ENCODE measurements at regions not wholly inside any gene's neighbourhood (a gene's known extent, or its start where the extent isn't known, plus 50 kb on each side); places are given as distances from the start of the nearest gene placed in this dataset.

GRCh38 chr6:104017410-104018381 is 842.0 kb downstream of the HACE1 start:
- DNase-seq: no peak

DNA sequence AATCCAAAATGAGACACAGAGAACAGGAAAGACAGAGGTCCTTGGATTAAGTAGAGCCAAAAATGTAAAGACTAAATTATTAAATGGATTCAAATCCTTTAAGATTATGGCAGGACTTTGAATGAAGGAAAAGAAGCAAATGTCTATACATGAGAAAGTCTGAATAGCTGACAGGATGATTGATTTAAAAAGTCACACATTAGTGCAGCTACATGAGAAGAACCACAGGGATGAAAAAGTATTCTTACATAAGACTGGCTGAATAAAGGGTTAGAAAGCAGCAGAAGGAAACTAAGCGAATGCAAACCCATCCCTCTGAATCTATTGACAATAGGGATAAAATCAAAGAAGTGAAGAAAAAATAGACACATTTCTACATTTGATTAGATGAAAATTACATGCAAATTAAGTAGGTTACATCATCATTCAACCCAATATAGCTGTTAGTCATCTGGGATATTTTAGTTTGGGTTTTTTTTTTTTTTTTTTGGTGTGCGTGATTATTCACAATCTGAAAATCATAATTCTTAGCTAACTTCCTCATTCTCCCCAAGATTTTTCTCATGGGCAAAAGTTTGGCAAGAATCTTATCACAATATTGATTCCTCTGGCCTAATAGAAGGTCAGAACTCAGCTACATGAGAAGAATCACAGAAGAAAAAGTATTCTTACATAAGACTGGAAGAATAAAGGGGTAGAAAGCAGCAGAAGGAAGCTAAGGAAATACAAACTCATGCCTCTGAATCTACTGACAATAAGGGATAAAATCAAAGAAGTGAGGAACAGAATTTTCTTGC is 845.4 kb downstream of the HACE1 start:
- DNase-seq: no peak

DNA sequence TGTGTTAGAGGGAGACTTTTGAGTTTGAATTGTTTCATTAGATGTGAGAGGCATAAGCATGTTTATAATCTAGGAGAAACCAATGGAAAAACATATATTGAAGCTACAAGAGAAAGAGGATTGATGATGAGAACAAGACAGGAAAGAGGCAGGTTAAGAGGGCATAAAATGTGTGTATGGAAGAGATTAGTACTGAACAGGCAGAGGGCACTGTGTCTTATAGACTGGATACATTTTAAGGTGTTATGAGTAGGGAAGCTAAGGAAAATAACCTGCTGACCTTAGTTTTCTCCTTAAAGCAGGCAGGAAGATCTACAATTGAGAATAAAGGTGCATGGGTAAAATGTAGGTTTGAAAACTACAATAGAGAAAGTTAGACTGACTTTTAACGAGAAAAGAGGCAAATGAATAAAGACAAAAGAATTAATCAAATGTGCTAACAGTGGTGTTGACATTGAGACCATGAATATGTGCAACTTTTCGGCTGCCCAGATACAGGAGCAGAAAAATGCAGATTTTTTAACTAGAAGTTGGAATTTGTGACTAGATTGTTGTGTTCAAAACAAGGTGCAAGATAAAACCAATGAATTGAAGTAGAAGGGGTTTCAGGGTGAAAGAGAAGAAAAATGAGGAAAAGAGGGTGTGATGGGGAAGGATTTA is 846.3 kb downstream of the HACE1 start:
- no peak for DNase-seq

GRCh38 chr6:104010897-104011296 is 848.8 kb downstream of the HACE1 start:
- no peak for DNase-seq

- DNase-seq: no peak
These were observed 855.8 kb downstream of the HACE1 start for GRCh38 chr6:104003803-104004516.

DNA sequence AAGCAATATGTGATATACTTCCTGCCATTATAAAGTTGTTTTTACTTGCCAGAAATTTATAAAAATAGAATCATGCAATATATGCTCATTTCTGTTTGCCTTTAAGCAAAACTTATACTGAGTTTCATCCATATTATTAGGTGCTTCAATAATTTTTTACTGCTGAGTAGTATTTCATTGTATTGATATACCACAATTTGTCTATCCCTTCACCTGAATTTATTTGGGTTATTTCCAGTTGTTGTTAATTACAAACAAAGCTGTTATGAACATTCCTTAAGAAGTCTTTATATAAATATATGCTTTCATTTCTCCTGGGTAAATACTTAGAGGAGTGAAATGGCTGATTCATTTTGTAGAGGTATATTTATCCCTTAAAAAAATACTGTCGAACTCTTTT is 864.1 kb downstream of the HACE1 start:
- no peak for DNase-seq

DNA sequence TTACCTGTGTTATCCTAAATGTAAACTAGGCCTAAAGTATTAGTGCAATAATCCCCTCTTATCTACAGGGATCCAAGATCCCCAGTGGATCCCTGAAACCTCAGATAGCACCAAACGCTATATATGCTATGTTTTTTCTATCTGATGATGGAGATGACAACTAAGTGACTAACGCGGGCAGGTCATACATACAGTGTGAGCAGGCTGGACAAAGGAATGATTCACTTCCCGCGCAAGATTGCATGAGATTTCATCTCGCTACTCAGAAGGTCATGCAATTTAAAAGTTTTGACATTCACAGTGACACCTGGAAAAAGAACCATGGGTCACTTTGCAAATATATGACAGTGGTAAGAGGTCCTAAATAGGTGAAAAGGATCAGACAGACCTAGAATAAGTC is 875.9 kb downstream of the HACE1 start:
- DNase-seq: no peak

- no peak for DNase-seq
These were observed 876.7 kb downstream of the HACE1 start for GRCh38 chr6:103983011-103983410.

DNA sequence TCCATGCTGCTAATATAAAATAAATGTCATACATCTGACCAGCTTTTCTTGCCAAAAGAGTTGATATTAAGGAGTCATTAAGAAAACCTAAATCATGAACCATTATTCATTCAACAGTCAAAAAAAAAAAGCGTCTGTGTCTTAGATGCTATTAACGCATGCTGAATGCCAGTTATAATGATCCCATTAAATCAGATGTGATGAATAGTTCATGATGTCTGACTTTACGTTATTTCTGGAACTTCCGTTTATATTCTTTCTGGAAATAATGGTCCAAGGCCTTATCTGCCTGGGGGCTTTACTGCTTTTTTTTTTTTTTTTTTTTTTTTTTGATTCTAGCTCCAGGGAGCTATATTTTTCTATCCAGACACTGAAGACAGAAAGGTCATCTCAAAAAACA is 877.1 kb downstream of the HACE1 start:
- DNase-seq: no peak

DNA sequence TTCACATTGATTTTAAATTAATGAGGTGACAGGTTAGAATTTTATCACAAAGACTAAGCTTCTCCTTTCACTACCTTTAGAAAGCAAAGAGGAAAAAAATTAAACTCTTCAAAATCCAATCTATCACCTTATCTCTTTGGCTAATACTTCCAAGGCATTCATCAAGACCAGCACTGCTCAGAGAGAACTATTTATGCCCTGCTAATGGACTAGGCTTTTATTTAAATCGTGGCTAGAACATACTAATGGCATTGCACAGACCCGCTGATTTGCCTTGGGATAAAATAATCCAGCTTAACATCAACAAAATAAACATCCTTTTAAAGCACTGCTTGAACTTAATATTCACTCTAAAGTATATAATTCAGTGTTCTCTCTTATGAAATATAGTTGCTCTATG is 880.4 kb downstream of the HACE1 start:
- DNase-seq: no peak

DNA sequence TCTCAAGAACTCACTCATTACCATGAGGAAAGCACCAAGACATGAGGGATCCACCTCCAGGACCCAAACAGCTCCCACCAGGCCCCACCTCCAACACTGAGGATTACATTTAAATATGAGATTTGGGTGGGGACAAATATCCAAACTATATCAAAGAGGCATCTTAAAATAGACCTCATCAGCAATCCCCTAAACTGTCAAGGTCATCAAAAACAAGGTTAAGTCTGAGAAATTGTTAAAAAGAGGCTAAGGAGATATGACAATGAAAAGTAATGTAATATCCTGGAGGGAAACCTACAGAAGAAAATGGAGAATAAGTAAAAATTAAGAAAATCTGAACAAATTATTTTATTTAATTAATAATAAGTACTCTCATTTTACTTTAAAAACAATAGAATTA is 922.3 kb downstream of the HACE1 start:
- no peak for DNase-seq

- no peak for DNase-seq
These were observed 934.4 kb downstream of the HACE1 start for GRCh38 chr6:103925317-103925716.

DNA sequence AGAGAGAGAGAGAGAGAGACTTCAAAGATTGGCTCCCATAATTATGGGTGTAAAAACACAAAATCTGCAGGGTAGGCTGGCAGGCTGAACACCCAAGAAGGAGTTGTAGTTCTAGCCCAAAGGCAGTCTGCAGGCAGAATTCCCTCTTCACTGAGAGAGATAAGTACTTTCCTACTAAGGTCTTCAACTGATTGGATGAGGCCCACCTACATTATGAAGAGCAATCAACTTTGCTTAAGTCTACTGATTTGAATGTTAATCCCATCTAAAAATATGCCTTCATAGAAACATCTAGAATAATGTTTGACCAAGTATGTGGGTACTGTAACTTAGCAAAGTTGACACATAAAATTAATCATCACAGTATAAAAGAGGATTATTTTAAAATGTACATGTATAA is 949.7 kb downstream of the HACE1 start:
- no peak for DNase-seq

- no peak for DNase-seq
These were observed 950.8 kb downstream of the HACE1 start for GRCh38 chr6:103908898-103909297.

- DNase-seq: no peak
These were observed 964.6 kb downstream of the HACE1 start for GRCh38 chr6:103895136-103895535.

- no peak for DNase-seq
These were observed 966.6 kb downstream of the HACE1 start for GRCh38 chr6:103893141-103893581.

GRCh38 chr6:103886951-103887350 is 972.8 kb downstream of the HACE1 start:
- DNase-seq: no peak

- no peak for DNase-seq
These were observed 974.3 kb downstream of the HACE1 start for GRCh38 chr6:103885446-103885845.

DNA sequence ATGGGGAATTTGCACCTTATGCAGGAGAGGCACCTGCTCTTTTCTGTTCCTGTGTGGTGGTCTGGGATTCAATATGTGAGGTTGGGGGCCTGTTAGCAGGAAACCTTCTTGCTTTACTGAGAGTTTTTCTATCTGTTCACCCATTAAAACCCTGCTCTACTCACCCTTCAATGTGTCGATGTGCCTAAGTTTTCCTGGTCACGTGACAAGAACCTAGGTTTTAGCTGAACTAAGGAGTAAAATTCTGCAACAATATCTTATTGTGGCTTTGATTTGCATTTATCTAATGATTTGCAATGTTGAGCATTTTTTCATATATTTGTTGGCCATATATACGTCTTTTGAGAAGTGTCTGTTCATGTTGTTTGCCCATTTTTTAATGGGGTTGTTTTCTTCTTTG is 979.9 kb downstream of the HACE1 start:
- no peak for DNase-seq

DNA sequence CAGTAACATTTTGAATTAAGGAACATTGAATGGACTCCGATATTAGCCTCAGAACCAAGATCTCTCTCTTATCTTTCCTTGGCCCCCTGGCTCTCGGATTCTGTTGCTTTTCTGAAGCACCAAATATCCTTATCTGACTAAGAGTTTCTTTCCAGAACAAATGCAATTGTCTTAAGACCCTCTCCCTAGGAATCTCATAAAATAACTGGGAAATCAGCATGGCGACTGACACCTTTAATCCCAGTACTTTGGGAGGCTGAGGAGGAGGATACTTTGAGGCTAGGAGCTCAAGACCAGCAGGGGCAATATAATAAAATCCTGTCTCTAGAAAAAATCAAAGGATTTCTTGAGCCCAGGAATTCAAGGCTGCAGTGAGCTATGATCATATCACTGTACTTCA is 984.5 kb downstream of the HACE1 start:
- DNase-seq: no peak

DNA sequence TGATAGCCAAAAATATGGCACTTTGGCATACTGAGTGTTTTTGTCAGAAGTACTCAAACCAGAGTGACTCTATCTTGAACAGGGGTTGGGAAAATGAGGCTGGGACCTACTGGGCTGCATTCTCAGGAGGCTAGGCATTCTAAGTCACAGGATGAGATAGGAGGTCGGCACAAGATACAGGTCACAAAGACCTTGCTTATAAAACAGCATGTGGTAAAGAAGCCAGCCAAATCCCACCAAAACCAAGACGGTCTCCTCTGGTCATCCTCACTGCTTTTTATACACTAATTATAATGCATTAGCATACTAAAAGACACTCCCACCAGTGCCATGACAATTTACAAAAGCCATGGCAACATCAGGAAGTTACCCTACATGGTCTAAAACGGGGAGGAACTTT is 985.1 kb downstream of the HACE1 start:
- no peak for DNase-seq

DNA sequence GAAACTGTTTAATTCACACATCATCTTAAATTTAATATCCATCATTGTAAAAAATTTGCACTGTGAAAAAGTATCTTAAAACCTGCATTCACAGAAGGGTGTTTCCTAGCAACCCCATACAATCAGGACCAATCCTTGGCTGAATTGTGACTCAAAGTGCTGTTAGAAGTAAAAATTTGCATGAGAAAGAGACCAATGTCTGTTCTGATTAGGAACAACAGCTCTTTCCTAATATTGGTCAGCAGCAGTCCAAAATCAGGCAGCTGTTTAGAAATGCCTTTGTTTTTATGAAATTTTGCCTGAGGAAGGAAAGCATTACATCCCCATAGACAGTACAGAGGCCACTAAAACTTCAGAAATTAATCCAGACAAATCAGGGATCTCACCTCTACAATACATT is 987.0 kb downstream of the HACE1 start:
- DNase-seq: no peak

- DNase-seq: no peak
These were observed 987.5 kb downstream of the HACE1 start for GRCh38 chr6:103872233-103872632.

All from activated naive CD4-positive, alpha-beta T cell (primary cell).